GM23338 (cell line): ENCODE measurements at regions not wholly inside any gene's neighbourhood (a gene's known extent, or its start where the extent isn't known, plus 50 kb on each side); places are given as distances from the start of the nearest gene placed in this dataset.

ENCODE experiments used
- ATAC-seq: fragments of 200-7000 bp; cut with Tn5 transposase; 3 replicates; pipeline ENCODE4 v1.9.1; 2020
- DNase-seq: peaks from one replicate; pipeline ENCODE4 v3.0.0-alpha.2; 2015; ENCODE audit warnings: low spot score
- H2AFZ ChIP-seq: fragments of 200-600 bp; sonication (generic); 2 replicates; pipeline ENCODE4 v1.8.0; 2016; ENCODE audit warnings: antibody characterized with exemption, mild to moderate bottlenecking, moderate library complexity
- H3F3A ChIP-seq: fragments of 200-600 bp; sonication (generic); replicated peaks from 2 replicates; pipeline ENCODE4 v1.8.0; 2017; ENCODE audit warnings: antibody characterized with exemption, mixed run types, low read depth
- H3K27ac ChIP-seq: fragments of 200-600 bp; sonication (generic); 2 replicates; pipeline ENCODE4 v1.6.1; 2016; ENCODE audit warnings: low read depth
- H3K27me3 ChIP-seq: fragments of 200-600 bp; sonication (generic); 2 replicates; pipeline ENCODE4 v1.8.0; 2016; ENCODE audit warnings: mild to moderate bottlenecking, mixed run types, moderate library complexity; ENCODE audit not compliant: insufficient read depth
- H3K36me3 ChIP-seq: fragments of 200-600 bp; sonication (generic); 2 replicates; pipeline ENCODE4 v1.8.0; 2016; ENCODE audit warnings: mild to moderate bottlenecking; ENCODE audit not compliant: insufficient read depth
- H3K4me1 ChIP-seq: fragments of 200-600 bp; sonication (generic); 2 replicates; pipeline ENCODE4 v1.8.0; 2016; ENCODE audit warnings: mild to moderate bottlenecking, moderate library complexity; ENCODE audit not compliant: insufficient read depth
- H3K4me2 ChIP-seq: fragments of 200-600 bp; sonication (generic); 2 replicates; pipeline ENCODE4 v1.7.1; 2017; ENCODE audit warnings: mixed run types
- H3K4me3 ChIP-seq: fragments of 200-600 bp; sonication (generic); 2 replicates; pipeline ENCODE4 v1.6.1; 2016; ENCODE audit warnings: mixed run types
- H3K79me2 ChIP-seq: fragments of 200-600 bp; sonication (generic); replicated peaks from 2 replicates; pipeline ENCODE4 v1.8.0; 2017; ENCODE audit warnings: mild to moderate bottlenecking; ENCODE audit not compliant: insufficient read depth
- H3K9me2 ChIP-seq: fragments of 200-600 bp; sonication (generic); 2 replicates; pipeline ENCODE4 v1.8.0; 2017; ENCODE audit not compliant: insufficient read depth
- H4K20me1 ChIP-seq: fragments of 200-600 bp; sonication (generic); replicated peaks from 2 replicates; pipeline ENCODE4 v1.8.0; 2017; ENCODE audit warnings: mild to moderate bottlenecking; ENCODE audit not compliant: insufficient read depth
- H3K27ac Mint-ChIP-seq: 2 replicates; pipeline ENCODE4 v1.8.0; 2020; ENCODE audit warnings: inconsistent platforms, mild to moderate bottlenecking, moderate library complexity, mixed read lengths
- H3K27me3 Mint-ChIP-seq: 3 replicates; pipeline ENCODE4 v1.8.0; 2022; ENCODE audit warnings: low read depth, mild to moderate bottlenecking, moderate library complexity, mixed read lengths, inconsistent platforms; ENCODE audit not compliant: insufficient read depth, poor library complexity
- H3K36me3 Mint-ChIP-seq: 3 replicates; pipeline ENCODE4 v1.8.0; 2021; ENCODE audit warnings: low read depth, mild to moderate bottlenecking, inconsistent platforms, moderate library complexity, mixed read lengths
- H3K4me1 Mint-ChIP-seq: 3 replicates; pipeline ENCODE4 v1.8.0; 2020; ENCODE audit warnings: mild to moderate bottlenecking, inconsistent platforms, mixed read lengths
- H3K4me3 Mint-ChIP-seq: 3 replicates; pipeline ENCODE4 v1.8.0; 2021; ENCODE audit warnings: moderate library complexity, mild to moderate bottlenecking, inconsistent platforms, mixed read lengths
- H3K9me3 Mint-ChIP-seq: 3 replicates; pipeline ENCODE4 v1.8.0; 2020; ENCODE audit warnings: moderate library complexity, mild to moderate bottlenecking, inconsistent platforms, mixed read lengths
- CTCF ChIP-seq, 2 experiments: fragments of 200-600 bp in 1 of 2; sonication (generic) in 1 of 2; conservative IDR thresholded peaks; 2 replicates each; pipeline versions ENCODE4 v1.5.1 to v1.6.1; 2016 to 2017; ENCODE audit warnings: antibody characterized with exemption in 2 of 2, low read depth in 2 of 2, mild to moderate bottlenecking in 2 of 2, moderate library complexity in 1 of 2
- ETS1 ChIP-seq: IDR thresholded peaks from 2 replicates; pipeline ENCODE4 v1.6.1; 2016; ENCODE audit warnings: antibody characterized with exemption
- EZH2 ChIP-seq: fragments of 200-600 bp; sonication (generic); IDR thresholded peaks from one replicate; pipeline ENCODE4 v1.8.0; 2017; ENCODE audit warnings: antibody characterized with exemption, mild to moderate bottlenecking, low read depth; ENCODE audit not compliant: unreplicated experiment
- EZH2phosphoT487 ChIP-seq: fragments of 200-600 bp; sonication (generic); IDR thresholded peaks from one replicate; pipeline ENCODE4 v1.8.1; 2018; ENCODE audit warnings: antibody characterized with exemption; ENCODE audit not compliant: unreplicated experiment
- JUNB ChIP-seq: IDR thresholded peaks from one replicate; pipeline ENCODE4 v1.6.1; 2016; ENCODE audit warnings: antibody characterized with exemption; ENCODE audit not compliant: unreplicated experiment
- NANOG ChIP-seq: IDR thresholded peaks from 2 replicates; pipeline ENCODE4 v1.6.1; 2016; ENCODE audit warnings: antibody characterized with exemption, borderline replicate concordance
- POLR2AphosphoS5 ChIP-seq: IDR thresholded peaks from 2 replicates; pipeline ENCODE4 v1.6.1; 2016; ENCODE audit warnings: antibody characterized with exemption, low read depth
- REST ChIP-seq: IDR thresholded peaks from one replicate; pipeline ENCODE4 v1.6.1; 2018; ENCODE audit warnings: antibody characterized with exemption; ENCODE audit not compliant: unreplicated experiment
- STAT1 ChIP-seq: IDR thresholded peaks from one replicate; pipeline ENCODE4 v1.6.1; 2016; ENCODE audit warnings: antibody characterized with exemption; ENCODE audit not compliant: unreplicated experiment
- ZNF114 ChIP-seq: fragments of 250-450 bp; sonication (Bioruptor Pico); IDR thresholded peaks from 2 replicates; pipeline ENCODE4 v1.5.0; 2020; ENCODE audit warnings: mild to moderate bottlenecking, moderate library complexity
- ZNF331 ChIP-seq: fragments of 250-450 bp; sonication (Bioruptor Pico); IDR thresholded peaks from 2 replicates; pipeline ENCODE4 v1.5.0; 2020; ENCODE audit warnings: low read depth, mild to moderate bottlenecking, moderate library complexity
- ZNF462 ChIP-seq: fragments of 250-450 bp; sonication (Bioruptor Pico); IDR thresholded peaks from 2 replicates; pipeline ENCODE4 v1.5.0; 2020; ENCODE audit warnings: mild to moderate bottlenecking, moderate library complexity

- TF ChIP-seq REST: no peak
Observed at GRCh38 chr15:98546329-98546728, 102.0 kb upstream of the IGF1R start (continued).

- no peak overlapping the region for H3K27ac ChIP-seq
- H3K9me2 ChIP-seq: no peaks in the 10 kb centered on the region
- peak overlapping the region; percentile 93 for H2AFZ ChIP-seq
- H3K4me3 ChIP-seq: peak overlapping the region; percentile 79
- Mint-ChIP-seq H3K4me1 (peaks cover 27% of the 10 kb centered on the region), H3K27me3 (peaks cover 31% of the 10 kb centered on the region), H3K9me3 (peaks cover 19% of the 10 kb centered on the region), H3K4me3 (peak overlapping the region; percentile 84), H3K27ac (no peak overlapping the region), H3K36me3 (peaks cover 9% of the 10 kb centered on the region)
- no peak for DNase-seq
- H3F3A ChIP-seq: peaks cover 25% of the 10 kb centered on the region
- H3K4me1 ChIP-seq: peaks cover 20% of the 10 kb centered on the region
- H3K27me3 ChIP-seq: peaks cover 22% of the 10 kb centered on the region
- H3K4me2 ChIP-seq: peak overlapping the region; percentile 97
- H3K36me3 ChIP-seq: no peaks in the 10 kb centered on the region
- no peak for ATAC-seq
- H4K20me1 ChIP-seq: no peaks in the 10 kb centered on the region
- no peaks in the 10 kb centered on the region for H3K79me2 ChIP-seq
- TF ChIP-seq ZNF331 (CRISPR knock-in tag) (no peak), CTCF (conservative IDR thresholded peaks at IDR 0.05; ENCODE audit: low read depth in 2 of 2) (no peak), POLR2AphosphoS5 (no peak), JUNB (no peak), STAT1 (no peak), EZH2phosphoT487 (no peak), NANOG (no peak), ETS1 (no peak), ZNF462 (CRISPR knock-in tag) (no peak), EZH2 (no peak), ZNF114 (no peak)
Observed at GRCh38 chr15:98547275-98547674, 101.1 kb upstream of the IGF1R start.
